Stimulated activated CD4-positive, alpha-beta T cell treated with anti-CD3 and anti-CD28 coated beads, Interleukin-12 subunit alpha, Interleukin-12 subunit beta, amount 100 ng/mL, for 24 hours (primary cell): ENCODE measurements at regions not wholly inside any gene's neighbourhood (a gene's known extent, or its start where the extent isn't known, plus 50 kb on each side); places are given as distances from the start of the nearest gene placed in this dataset.
"Not testable (repeated sequence)": the region's sequence is repeated elsewhere in the genome, so short reads cannot be mapped to it uniquely, and the experiment has no call there.

Source experiments
- DNase-seq, 2 experiments: peaks; one replicate each; pipeline ENCODE4 v3.0.0-alpha.2; 2020; ENCODE audit warnings: low read depth in 2 of 2

DNA sequence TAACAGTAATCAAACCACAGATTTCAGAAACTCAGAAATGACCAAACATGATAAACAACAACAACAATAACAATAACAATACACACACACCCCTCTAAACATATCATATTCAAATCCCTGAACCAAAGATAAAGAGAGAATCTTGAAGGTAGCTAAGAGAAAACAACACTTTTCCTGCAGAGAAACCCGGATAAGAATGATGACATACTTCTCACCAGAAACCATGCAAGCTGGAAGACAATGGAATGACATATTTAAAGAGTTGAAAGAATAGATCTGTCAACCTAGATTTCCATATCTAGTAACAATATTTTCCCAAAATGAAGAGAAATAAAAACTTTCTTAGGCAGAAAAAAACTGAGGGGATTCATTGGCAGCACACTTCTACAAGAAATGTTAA is 138.1 kb downstream of the LIG4 start:
- no peak for DNase-seq

GRCh38 chr13:108074429-108074828 is 140.9 kb downstream of the LIG4 start:
- not testable (repeated sequence) for DNase-seq

- DNase-seq, result no peak
Observed at GRCh38 chr13:108070925-108071324, 144.4 kb downstream of the LIG4 start.

DNA sequence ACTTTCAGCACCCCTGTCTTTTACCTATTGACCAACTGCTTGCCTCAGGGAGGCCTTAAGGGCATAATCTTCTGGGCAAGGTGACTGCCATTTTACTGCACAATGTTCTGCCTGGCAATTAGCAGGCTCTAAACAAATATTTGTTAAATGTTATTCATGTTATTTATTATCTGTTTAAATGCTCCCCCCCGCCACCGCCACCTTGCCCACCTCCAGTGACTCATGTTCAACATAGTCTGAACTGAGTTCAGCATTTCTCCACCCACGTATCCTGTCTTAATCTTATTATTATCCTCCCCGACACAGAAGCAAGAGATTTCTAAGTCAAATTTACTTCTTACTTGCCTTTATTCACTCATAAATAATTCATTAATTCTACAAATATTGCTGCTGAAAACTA is 144.8 kb downstream of the LIG4 start:
- no peak for DNase-seq

DNA sequence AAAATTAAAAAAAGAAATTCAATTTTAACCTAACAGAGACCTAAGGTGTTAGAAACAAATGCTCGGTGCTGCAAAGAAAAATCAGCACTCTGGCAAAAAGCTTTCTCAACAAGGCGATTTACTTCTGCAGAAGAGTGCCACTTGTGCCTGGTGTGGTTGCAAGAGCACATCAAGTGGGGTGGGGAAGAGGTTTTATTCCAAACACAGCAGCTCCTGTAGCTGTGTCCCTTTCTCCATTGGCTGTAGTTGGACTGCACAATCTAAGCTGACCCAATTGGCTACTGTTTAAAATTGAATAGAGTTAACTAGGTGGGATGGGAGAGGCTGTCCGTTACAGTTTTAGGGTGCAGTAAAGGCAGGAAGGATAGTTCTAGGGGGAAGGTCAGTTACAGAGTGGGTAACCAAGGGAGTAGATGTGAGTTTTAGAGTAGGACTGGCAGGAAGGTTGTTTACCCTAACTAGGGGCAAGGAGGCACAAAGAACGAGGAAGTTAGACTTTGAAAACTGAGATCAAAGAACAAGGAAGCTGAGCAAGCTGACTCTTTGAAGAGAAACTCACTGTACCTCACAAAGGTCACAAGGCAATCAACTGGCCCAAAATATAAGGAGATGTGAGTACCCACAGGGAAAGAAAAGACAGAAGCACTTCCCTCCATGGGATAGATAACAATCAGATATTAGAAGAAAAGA is 145.7 kb downstream of the LIG4 start:
- DNase-seq, result no peak

- DNase-seq, result not testable (repeated sequence)
Observed at GRCh38 chr13:108064372-108064771, 151.0 kb downstream of the LIG4 start.

DNA sequence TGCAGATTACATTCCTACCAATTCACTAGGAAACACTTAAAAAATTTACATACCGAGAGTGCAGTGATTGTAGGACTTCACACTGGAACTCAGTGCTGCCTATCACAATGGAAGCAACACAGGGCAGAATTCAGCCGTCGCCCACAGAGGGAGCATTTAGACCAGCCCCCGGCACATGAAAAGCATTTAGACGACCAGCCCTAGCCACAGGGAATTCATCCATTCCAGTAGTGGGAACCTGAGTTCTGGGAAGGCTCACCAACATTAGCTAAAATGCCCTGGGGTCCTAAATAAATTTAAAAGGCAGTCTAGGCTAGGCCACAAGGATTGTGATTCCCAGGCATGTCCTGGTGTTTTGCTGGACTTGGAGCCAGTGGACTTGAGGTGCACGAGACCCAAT is 155.2 kb downstream of the LIG4 start:
- DNase-seq, result no peak

DNA sequence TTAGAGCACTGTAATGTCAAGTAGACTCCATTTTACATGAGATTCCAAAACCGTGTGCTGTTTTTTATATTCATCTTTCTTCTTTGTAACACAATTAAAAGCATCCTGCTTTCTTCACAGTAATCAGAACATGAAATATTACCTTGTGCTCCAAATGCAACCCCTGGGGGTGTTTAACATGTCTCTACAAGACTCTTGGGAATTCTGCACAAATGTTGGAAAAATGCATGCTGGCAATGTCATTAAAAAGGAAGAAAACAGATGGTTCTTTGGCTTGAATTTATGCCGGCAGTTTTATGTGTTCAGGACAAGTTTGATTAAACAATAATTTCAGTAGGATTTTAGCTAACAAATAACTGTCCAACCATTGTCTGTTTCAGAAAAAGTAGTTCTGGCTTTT is 159.1 kb downstream of the LIG4 start:
- no peak for DNase-seq

DNA sequence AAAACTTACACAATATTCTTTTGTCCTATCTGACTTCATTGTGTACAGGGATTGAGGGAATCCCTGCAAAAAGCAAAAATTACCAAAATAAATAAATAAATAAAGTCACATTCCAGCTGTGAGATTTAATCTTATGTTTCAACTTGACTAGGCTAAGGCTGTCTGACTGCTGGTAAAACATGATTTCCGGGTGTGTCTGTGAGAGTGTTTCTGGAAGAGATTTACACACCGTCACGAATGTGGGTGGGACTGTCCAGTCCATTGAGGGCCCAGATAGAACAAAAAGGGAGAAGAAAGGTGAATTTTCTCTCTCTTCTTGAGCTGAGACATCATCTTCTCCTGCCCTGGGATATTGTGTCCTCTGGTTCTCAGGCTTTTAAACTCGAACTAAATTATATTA is 166.1 kb downstream of the LIG4 start:
- no peak for DNase-seq

DNA sequence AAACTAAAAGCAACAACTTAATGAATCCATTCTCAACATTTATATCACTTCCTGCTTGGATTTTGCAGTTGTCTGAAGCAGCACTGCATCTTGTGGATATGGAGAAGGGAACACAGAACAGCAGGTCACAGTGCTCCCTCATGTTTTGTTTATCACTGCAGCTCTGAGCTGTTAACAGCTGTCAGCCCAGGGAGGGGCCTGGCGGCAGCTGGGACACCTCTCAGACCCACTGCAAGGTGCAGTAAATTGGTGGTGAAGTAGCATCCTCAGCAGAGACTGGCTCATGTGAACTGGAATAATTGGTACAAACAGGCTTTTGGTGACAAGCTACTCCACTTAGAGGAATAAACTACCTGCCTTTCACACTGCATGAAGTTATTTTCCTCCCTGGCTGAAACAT is 170.4 kb downstream of the LIG4 start:
- DNase-seq, result no peak

DNA sequence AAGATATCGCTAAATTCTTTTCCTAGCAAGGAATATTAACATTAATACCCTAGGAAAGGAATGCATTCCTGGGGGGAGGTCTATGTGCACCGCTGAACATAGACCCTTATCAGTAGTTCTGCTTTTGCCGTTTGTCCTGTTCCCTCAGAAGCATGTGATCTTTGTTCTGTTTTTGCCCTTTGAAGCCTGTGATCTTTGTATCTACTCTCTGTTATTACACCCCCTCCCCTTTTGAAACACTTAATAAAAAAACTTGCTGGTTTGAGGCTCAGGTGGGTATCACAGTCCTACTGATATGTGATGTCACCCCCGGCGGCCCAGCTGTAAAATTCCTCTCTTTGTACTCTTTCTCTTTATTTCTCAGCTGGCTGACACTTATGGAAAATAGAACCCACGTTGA is 172.5 kb downstream of the LIG4 start:
- not testable (repeated sequence) for DNase-seq

GRCh38 chr13:108037348-108037747 is 178.0 kb downstream of the LIG4 start:
- DNase-seq, result no peak

DNA sequence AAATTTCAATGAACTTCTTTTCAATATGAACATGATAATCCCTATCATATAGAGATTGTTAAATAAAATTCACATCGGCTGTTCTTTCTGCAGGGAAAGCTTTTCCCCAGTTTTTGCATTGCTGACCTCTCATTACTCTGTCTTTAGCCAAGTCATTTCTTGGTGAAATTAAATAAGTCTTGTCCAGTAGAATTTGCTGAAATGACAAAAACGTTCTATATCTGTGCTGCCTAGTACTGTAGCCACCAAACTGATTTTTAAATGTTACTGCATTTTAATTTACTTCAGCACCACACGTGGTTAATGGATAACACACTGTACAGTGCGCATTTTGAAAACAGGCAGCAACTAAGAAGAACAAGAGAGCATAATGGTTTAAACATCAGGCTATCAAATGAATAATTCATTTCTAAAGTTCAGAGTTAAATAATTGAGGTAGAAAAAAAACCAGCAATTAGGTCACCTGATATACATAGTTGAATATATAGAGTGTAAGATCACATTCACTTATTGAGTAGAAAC is 178.9 kb downstream of the LIG4 start:
- no peak for DNase-seq

DNA sequence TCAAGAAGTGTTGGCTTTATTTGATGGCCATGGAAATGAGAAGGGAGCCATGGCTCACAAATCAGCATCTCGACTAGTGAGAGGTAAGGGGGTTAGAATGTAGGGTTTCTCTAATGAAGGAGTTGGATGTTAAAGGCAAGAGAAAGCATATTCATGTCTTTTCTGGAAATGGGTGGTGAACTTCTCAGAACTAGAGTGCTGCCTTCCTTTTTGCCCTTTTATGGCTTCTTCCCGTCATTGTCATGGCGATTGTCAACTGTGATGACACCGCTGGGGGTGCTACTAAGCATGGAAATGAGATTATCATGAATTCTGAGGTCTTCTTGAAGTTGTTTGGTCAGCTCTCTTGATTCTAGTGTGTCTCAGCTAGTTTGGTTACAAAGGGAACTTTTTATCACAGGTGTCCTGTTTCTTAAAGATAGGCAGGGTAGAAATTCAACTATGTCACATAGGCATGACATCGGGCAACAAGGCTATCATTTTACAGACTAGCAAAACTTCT is 180.4 kb downstream of the LIG4 start:
- DNase-seq, result no peak

DNA sequence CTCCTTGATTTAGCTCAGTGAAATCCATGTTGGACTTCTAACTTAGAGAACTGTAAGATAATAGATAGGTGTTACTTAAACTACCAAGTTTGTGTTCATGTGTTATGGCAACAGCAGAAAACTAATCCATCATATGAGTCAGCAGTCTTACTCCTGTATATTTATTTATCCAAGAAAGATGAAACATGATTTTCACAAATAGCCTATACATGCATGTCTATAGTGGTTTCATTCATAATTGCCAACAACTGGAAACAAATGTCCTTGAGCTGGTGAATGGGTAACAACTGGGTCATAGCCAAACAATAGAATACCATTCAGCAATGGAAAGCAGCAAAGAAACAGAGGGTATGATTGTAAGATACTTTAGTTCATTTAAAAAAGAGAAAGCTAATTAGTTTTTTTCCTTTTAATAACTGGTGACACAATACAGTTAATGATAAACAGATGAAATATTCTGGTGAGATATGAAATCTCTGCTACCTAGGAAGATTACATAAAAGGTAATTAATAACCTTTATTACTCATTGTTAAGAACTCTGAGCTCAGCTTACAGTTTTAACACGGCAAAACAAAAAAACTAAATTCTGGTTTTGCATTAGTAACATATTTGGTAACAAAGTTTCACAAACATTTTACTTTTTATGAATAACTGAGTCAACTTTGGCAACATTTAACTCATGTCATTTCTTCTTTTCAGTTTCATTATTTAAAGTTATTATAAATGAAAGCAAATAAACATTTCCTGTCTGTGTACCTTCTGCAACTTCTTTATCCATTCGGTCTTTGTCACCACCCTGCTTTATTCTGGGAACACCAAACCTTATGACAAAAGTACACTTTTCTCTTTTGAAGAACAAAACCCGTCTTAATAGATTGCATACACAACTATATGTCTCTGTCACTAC is 181.3 kb downstream of the LIG4 start:
- no peak for DNase-seq

- no peak for DNase-seq
Observed at GRCh38 chr13:108031865-108032264, 183.5 kb downstream of the LIG4 start.

DNA sequence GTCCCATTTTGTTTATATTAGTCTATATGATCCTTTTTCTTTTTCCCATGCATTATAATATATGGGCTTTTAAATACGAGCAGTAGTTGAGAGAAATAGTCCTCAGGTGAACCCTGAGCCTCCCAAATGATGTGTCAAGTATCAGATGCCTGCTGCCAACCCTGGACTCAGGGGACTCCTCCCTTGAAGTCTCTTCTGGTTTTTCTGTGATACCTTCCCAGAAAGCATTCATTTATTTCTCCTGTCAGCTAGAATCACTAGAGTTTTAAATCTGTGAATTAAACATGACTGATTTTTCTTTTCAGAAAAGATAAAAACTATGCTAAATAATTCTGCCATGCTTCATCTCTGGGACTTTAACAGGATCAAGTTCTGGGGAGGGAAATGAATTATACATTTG is 184.6 kb downstream of the LIG4 start:
- no peak for DNase-seq

DNA sequence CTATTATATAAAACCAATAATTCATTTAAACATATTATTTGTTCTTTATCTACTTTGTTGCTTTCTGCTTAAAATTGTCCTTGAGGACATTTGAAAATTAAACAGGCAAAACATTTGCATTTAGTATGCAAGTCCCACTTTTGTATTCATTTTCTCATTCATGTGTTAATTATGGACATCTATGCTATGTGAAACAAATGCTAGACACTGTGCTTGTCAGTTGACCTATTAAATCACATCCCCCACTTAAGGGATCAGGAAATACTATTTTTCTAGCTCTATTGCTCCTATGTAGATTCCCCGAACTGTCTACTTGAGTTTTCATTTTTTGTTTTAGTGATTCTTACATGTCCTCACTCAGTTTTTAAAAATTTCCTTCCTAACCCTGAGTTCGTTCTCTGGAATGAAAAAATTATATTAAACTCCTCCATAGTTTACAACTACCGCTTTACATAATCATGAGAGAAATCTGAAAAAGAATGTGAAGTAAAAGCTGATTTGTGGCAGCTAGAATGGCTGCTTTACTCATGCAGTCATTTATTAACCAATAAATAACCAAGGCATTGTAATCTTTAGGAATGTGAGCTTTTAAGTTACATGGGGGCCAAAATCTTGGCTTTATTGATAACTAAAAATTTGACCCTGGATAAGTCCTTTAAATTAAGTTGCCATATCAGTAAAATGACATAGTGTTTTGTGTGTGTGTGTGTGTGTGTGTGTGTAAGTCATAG is 188.5 kb downstream of the LIG4 start:
- no peak for DNase-seq

- no peak for DNase-seq
Observed at GRCh38 chr13:108020027-108020426, 195.3 kb downstream of the LIG4 start.

- DNase-seq, result no peak
Observed at GRCh38 chr13:108018371-108018870, 196.9 kb downstream of the LIG4 start.

- no peak for DNase-seq
Observed at GRCh38 chr13:108006619-108007018, 208.7 kb downstream of the LIG4 start.

DNA sequence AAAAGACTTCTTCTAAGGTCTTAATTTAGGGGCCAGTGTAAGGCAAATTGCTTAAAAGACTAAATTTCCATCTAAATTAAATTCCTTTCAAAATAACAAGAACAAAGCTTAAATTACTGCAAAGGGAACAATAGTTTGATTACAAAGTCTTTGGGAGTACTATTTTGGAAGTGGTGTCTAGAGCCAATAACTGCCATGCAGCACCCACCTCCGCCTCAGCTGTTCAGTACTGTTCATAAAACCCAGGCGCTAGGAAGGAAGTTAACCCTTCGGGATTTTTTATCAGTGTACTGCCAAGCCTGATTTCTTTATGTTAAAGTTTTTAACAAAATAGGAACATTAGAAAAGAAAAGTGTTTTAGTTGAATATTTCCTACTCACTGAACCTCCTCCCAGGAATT is 210.1 kb downstream of the LIG4 start:
- DNase-seq, result no peak
